Uterus (tissue), 2 donors: ENCODE measurements at regions not wholly inside any gene's neighbourhood (a gene's known extent, or its start where the extent isn't known, plus 50 kb on each side); places are given as distances from the start of the nearest gene placed in this dataset.

ENCODE experiments used
- POLR2A ChIP-seq, 2 donors: fragments of 450-650 bp; IDR thresholded peaks; one replicate each; pipeline ENCODE4 v1.6.1; 2016; ENCODE audit warnings: antibody characterized with exemption in 2 of 2, mild to moderate bottlenecking in 1 of 2, moderate library complexity in 1 of 2
- TF ChIP-seq, protein P1 (sequence below), 4 experiments: fragments of 200-600 bp in 2 of 4; fragments of 450-650 bp in 2 of 4; sonication (generic) in 2 of 4; IDR thresholded peaks; one replicate each; pipeline ENCODE4 v1.5.1; 2016 to 2019; ENCODE audit warnings: antibody characterized with exemption in 4 of 4, mild to moderate bottlenecking in 2 of 4, moderate library complexity in 1 of 4

- TF ChIP-seq, protein P1, sequence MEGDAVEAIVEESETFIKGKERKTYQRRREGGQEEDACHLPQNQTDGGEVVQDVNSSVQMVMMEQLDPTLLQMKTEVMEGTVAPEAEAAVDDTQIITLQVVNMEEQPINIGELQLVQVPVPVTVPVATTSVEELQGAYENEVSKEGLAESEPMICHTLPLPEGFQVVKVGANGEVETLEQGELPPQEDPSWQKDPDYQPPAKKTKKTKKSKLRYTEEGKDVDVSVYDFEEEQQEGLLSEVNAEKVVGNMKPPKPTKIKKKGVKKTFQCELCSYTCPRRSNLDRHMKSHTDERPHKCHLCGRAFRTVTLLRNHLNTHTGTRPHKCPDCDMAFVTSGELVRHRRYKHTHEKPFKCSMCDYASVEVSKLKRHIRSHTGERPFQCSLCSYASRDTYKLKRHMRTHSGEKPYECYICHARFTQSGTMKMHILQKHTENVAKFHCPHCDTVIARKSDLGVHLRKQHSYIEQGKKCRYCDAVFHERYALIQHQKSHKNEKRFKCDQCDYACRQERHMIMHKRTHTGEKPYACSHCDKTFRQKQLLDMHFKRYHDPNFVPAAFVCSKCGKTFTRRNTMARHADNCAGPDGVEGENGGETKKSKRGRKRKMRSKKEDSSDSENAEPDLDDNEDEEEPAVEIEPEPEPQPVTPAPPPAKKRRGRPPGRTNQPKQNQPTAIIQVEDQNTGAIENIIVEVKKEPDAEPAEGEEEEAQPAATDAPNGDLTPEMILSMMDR (IDR thresholded peaks at IDR 0.05), result no peak
- TF ChIP-seq POLR2A (IDR thresholded peaks at IDR 0.05), result no peak
Measured at GRCh38 chr6:23350752-23351453, 775.1 kb upstream of the NRSN1 start.
